ENCODE measurements at regions not wholly inside any gene's neighbourhood (a gene's known extent, or its start where the extent isn't known, plus 50 kb on each side); places are given as distances from the start of the nearest gene placed in this dataset.
"Not testable (repeated sequence)": the region's sequence is repeated elsewhere in the genome, so short reads cannot be mapped to it uniquely, and the experiment has no call there.

- not testable (repeated sequence) for DNase-seq
Observed at GRCh38 chr17:30624180-30624579, 147.0 kb downstream of the GOSR1 start.

GRCh38 chr17:30609682-30610081 is 132.5 kb downstream of the GOSR1 start:
- DNase-seq, result not testable (repeated sequence)

GRCh38 chr17:30605523-30605922 is 128.3 kb downstream of the GOSR1 start:
- no peak for DNase-seq

GRCh38 chr17:30605027-30605426 is 127.8 kb downstream of the GOSR1 start:
- no peak for DNase-seq

GRCh38 chr17:30602396-30602795 is 125.2 kb downstream of the GOSR1 start:
- DNase-seq, result not testable (repeated sequence)

GRCh38 chr17:30601984-30602383 is 124.8 kb downstream of the GOSR1 start:
- not testable (repeated sequence) for DNase-seq

- no peak for DNase-seq
Observed at GRCh38 chr17:30600830-30601494, 123.8 kb downstream of the GOSR1 start.

GRCh38 chr17:30600060-30600829 is 123.0 kb downstream of the GOSR1 start:
- DNase-seq, result peak; percentile 31

- DNase-seq, result no peak
Observed at GRCh38 chr17:30599428-30600059, 122.3 kb downstream of the GOSR1 start.

- DNase-seq, result no peak
Observed at GRCh38 chr17:30597776-30598288, 120.6 kb downstream of the GOSR1 start.

GRCh38 chr17:30596948-30597775 is 120.0 kb downstream of the GOSR1 start:
- not testable (repeated sequence) for DNase-seq

GRCh38 chr17:30594953-30595371 is 117.8 kb downstream of the GOSR1 start:
- not testable (repeated sequence) for DNase-seq

GRCh38 chr17:30594223-30594952 is 117.2 kb downstream of the GOSR1 start:
- DNase-seq, result no peak

GRCh38 chr17:30590081-30590733 is 113.0 kb downstream of the GOSR1 start:
- DNase-seq, result no peak

- no peak for DNase-seq
Observed at GRCh38 chr17:30589431-30589830, 112.2 kb downstream of the GOSR1 start.

- no peak for DNase-seq
Observed at GRCh38 chr17:30588798-30589247, 111.6 kb downstream of the GOSR1 start.

- no peak for DNase-seq
Observed at GRCh38 chr17:30586818-30587595, 109.8 kb downstream of the GOSR1 start.

- DNase-seq, result no peak
Observed at GRCh38 chr17:30584810-30585209, 107.6 kb downstream of the GOSR1 start.

- no peak for DNase-seq
Observed at GRCh38 chr17:30580916-30581315, 103.7 kb downstream of the GOSR1 start.

GRCh38 chr17:30579610-30580315 is 102.6 kb downstream of the GOSR1 start:
- DNase-seq, result no peak

All from effector CD4-positive, alpha-beta T cell (primary cell).